ENCODE measurements at regions not wholly inside any gene's neighbourhood (a gene's known extent, or its start where the extent isn't known, plus 50 kb on each side); places are given as distances from the start of the nearest gene placed in this dataset.

DNA sequence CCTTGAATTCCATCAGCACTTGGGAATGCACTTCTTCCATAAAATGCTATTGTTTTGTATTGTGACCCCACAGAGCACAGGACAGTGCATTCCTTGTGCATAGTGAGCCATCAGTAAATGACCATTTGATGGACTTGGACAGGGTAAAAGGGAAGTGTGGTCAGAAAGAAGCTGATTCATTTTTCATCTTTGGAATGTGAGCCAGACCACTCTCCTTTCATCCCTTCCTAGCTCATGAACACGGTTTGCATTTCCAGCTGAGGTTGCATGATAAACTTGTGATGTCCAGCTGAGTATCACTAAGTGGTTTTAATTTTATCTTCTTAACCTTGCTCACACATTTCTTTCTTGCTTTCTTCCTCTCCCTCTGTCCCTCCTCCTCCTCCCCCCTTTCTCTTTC lies 101.3 kb downstream of the NUDT12 start:
- DNase-seq, result no peak

DNA sequence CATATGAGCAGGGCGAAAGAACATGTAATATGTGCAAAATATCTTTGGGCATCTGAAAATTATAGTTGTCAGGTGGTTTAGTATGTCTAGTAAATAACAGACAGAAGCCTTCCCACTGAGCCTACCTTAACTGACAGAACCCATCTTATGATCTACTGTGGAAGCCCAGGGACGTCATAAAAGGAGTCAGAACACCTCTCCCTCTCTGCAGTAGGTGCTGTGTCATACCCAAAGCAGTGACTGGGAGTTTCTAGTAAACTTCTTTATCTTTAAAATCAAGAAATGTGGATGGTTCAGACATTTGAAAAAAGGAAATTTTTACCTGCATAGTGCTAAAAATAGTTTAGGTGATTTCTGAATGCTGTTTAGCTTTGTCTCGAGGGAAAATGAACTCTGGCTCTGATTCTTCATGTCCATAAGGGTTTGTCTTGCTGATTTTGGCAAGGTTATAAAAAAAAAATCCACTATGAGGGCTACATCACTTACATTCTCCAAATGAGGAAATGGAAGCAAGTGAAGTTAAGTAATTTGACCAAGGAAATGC lies 104.0 kb downstream of the NUDT12 start:
- DNase-seq, result no peak

DNA sequence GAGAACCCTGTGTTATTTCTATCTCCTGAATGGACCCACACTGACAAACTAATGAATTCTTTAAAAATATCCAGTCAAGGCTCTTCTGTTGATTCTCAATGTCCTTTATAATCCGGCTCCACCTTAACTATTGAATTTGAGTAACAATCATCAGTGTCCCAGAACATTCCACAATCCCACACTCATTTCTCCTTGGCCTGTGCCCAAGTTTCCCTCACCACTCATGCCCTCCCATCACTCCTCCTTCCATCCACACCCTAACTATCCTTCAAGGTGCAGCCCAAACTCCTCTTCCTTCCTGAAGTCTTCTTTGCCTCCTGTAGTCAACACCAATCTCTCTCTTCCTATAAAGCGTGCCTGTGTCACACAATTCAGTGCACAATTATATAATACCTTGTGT lies 106.1 kb downstream of the NUDT12 start:
- no peak for DNase-seq

DNA sequence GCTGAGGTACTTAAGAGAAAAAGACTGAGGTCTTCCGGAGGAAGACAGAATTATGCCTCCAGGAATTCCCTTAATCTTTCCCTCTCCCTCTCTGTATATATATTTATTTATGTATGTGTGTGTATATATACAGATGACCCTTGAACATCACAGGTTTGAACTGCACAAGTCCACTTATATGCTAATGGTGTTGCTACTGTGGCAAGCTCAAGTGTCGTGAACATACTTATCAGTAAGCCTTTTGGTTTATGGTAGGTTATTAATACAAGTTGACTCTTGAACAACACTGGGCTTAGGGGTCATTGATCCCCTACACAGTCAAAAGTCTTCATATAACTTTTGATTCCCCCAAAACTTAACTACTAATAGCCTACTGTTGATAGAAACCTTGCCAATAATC lies 106.8 kb downstream of the NUDT12 start:
- no peak for DNase-seq

DNA sequence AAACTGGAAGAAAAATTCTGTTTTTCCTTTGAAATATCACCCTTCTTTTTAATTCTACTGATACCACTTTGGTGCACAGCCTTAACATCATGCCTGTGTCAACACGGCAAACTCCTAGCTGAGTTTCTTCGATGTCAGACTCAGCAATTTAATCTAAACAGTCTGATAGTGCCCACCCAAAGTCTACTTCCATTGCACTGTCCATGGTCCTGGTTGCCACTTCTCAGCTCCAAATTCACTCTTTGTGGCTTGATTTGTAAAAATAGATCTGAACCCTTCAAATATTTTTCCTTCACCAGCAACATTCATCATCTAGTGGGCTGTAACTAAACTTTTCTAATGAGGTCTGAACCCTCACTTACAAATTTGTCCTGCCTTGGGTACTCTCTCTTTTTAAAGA lies 107.8 kb downstream of the NUDT12 start:
- no peak for DNase-seq

DNA sequence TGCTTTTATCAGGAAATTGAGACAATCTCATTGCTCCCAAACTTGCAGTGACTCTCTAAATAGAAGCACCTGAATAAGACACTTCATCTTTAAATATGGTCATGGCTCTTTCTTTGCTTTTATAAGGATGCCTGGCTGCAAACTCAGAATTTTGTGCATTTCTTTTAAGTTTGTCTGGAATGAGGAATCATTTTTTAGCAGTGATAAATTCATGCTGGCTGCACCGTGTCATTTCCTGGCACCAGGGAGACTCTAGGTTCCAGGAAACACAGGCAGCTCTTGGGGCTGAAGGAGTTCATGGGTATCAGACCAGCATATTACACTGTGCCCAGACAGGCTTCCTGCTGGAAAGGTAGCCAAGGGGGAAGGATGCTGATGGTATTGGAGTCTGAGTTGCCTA lies 109.9 kb downstream of the NUDT12 start:
- no peak for DNase-seq

DNA sequence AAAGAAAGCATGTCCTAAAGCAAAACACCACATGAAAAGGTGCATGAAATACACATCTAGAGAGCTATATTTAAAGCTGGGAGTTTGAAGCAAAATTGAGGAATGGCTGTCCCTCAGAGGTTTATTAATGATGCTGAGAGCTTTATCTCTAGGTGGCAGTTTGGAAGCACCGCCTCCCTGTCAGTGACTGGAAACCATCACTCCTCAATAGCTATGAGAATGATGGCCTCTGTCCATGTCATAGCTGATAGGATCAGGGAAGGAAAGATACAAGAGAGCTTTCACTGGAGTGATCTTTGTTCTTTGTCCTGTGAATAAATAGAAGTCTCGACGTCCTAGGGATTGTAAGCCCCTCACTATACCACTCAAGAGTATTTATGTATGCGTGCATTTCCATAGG lies 110.5 kb downstream of the NUDT12 start:
- no peak for DNase-seq

DNA sequence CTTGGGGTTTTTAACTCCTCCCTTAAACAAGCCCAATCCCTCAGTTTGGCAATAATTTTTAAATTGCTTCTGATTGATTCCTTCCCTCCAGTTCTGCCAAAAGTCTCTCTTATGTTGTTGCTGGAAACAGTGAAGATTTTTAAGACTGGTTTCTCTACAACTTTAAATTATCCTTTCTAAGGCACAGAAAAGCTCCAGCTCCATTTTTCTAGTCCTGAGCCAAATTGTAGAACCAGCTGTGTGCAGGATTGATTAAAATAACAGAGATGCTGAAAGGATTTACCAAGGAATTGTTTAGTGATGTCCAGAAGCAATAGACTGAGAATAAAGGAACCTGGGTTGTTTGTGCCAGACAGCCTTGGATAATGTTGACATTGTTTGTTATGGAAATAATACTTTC lies 111.3 kb downstream of the NUDT12 start:
- no peak for DNase-seq

DNA sequence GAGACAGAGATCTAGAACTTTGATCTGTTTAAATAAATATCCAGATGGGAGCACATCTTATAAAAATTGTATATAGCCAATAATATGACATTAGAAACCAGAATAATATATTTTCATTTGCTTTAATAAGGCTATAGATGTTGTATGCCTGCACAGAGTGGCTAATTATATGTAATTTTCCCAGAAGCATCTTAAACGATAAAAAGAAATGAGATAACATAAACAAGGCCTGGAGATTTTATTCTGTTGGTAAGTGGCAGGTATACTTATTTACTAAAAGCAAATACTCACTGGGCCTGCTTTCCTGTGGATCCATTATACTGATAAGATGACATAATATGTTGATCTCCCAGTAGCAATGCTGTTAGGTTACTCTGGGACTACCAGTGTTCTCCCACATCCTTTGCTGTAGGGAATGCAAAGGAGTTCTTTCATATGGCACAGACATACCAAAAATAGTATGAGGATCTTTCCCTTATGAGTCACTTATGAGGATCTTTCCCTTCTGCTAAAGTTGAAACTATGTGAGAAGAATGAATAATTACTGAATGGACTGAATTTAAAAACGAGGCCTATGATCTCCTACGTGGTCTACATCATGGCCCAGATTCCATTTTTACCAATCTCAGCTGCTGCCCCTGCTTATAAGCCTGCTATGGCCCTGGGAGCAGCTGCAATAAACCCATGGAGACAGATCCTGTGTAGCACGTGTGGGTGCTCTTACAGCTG lies 112.1 kb downstream of the NUDT12 start:
- DNase-seq, result no peak

DNA sequence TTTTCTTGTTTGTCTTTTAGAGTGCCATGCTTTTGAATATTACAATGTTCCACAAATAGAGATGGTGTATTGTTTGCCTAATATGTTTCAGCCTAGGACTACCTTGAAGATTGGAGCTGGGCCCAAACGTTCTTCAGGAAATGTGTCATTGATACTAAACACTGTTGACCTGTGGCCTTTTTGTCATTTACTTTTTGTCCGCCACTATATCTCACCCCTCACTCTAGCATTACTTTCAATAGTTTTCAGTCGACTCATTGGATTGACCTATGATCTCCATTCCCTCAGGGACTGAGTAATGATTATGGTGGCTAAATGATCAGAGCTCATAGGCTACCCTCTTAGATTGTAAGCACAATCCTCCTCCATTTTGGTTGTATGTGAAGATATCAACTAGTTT lies 115.8 kb downstream of the NUDT12 start:
- DNase-seq, result no peak

DNA sequence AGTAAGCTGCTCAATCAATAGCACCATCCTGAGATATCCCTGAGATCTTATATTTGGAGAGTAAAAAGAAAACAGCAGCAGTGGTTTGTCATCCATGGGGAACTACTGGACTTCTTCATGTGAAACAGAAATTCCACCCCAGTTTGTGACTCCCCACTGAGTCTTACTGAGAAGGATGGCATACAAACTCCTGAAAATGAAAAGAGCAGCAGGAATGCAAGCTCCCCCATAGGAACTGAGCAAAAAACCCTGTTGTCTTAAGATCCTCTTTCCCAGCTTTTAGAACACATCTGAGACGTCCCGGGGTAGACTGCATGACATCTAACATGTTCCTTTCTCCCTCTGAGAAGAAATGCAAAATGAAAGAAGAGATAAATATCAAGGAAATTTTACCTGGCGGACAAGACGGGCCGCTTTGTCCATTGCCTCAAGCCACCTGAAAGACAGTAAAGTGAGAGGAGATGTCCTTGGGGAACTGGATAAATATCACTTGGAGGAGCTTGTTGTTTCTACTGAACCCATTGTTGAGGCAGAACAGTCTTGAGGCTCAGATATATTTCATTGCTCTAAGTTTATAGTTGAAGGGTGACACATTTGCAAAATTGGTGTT lies 117.1 kb downstream of the NUDT12 start:
- DNase-seq, result no peak

DNA sequence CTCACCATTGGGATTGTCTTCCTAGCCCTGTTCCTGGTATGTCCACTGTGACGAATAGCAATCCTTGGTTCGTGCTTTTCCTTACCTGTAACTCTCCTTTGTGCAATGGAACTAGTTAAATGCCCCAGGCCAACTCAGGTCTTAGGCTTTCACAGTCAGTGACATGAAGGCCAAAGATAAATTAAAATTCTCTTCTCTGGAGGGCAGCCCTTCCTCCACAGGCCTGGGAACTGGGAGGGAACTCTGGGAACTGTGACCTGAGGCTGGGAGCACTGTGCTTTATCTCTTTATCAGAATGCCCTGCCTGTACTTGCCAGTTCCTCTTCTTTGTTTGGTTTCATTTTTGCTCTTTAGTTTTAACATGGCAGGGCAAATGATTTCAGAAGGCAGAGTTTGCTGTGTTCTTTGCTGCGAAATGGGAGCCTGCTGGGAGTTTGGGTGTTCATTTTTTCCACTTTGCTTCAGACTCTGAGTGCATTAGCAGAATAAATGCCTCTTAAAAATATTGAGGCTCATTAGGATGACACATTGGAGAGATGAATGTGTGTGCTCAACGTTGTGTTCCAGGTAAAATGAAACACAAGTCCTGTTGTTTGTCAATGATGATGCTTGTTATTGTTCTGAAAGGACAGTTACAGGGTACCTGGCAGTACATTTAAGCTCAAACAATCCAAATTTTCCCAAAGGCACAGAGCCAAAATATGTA lies 118.1 kb downstream of the NUDT12 start:
- DNase-seq, result no peak

DNA sequence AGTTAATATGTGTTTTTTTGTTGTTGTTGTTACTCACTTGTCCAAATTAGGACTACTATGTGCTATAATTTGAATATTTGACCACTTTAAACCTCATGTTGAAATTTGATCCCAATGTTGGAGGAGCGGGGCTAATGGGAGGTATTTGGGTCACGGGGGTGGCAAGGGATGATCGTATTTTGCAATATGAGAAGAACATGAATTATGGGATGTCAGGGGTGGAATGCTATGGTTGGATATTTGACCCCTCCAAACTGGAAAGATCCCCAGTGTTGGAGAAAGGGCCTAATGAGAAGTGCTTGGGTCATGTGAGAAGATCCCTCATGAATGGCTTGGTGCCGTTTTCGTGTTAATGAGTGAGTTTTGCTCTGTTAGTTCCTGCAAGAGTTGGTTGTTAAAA lies 119.8 kb downstream of the NUDT12 start:
- no peak for DNase-seq

DNA sequence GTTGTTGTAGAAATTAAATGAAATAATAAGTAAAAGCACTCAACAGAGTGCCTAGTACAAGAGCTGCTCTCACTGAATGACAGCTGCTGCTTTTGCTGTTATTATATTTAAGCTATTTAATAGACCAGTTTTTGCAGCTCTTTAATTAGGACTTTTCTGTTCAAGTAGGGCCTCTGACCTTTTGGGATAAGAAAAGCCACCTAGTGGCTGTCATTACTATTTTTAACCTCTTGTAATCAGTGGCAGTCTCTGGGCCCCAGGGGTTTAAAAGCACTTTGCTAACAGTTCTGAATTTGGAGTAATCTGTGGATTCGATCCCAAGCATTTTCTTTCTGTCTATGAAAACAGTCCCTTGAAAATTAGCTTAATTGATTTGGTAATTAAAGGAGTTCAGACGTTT lies 121.1 kb downstream of the NUDT12 start:
- DNase-seq, result peak; percentile 1

DNA sequence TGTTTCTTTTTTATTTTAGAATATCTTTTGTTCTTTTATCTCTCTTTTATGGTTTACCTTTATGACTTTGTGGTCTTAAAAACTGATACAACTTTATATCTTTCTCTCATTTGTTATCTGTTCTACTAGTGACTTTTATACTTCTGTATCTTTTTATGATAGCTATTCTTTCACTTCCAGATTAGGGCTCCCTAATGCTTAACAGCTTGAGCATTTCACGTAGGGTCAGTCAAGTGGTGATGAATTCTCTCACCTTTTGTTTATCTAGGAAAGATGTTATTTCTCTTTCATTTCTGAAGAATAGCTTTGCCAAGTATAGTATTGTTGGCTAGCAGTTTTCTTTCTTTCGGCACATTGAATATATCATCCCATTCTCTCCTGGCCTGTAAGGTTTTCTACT lies 123.6 kb downstream of the NUDT12 start:
- no peak for DNase-seq

DNA sequence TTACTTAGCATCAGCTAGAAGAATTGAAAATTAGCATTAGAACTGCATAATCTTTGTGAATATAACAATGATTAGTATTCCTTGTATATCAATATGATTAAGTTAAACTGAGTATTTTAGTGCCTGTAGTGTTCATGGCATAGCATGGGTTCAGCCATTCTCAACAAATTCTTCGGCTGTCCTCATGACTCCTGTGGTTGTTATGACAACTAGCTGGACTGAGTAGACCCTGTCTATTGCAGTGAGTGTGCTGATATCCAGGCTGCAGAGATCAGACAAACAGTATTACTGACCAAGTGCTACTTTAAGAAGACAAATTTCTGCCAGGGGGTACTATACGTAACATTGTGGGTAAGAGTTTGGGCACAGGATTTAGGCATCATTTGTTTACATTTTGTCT lies 125.9 kb downstream of the NUDT12 start:
- DNase-seq, result no peak

DNA sequence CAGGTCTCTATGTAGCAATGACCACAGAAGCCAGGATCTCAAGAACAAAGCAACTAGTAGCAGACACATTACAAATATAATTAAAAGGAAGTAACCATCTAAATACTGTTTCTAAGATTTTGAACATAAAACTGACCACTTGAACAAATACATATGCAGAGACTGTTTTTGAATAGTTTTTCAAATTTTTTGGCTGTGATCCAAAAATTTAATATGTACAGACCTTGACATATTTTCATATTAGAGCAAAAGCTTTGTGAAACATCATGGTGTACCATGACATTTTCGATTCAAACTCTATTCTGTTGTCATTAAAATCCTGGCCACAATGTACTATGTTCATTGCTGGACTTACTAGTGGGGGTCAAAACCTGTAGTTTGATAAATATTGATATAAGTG lies 126.5 kb downstream of the NUDT12 start:
- DNase-seq, result no peak

DNA sequence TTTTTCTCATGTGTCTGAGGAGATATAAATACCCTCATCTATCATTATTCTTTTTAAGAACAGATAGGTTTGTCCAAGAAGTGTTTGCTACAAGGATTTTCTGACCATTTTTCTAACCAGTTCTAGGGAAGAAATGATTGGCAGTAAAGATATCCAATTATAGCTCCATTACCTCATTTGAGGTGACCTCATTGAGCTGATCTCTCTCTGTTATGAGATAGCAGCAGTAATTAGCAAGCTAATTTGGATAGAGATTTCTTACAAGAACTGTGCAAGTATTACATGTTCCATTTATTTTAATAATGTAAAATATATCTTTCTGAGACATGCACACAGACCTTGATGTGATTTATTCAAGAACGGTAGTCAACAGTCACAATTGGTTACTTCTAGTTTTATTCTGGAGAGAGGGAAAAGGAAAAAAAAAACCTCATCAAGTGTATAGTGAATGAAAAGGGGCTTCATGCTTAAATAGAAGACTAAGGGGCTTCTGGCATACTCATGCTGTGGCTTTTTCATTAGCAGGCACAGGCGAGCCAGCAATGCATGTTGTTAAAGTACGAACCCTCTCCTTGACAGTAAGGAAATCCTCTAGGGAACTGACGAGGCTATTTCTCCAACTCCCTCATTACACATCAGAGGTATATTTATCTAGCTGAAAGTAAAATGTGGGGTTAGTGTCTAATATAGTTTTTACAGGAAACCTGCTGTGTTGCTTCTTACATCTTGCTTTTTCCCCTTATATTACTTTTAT lies 127.3 kb downstream of the NUDT12 start:
- no peak for DNase-seq

DNA sequence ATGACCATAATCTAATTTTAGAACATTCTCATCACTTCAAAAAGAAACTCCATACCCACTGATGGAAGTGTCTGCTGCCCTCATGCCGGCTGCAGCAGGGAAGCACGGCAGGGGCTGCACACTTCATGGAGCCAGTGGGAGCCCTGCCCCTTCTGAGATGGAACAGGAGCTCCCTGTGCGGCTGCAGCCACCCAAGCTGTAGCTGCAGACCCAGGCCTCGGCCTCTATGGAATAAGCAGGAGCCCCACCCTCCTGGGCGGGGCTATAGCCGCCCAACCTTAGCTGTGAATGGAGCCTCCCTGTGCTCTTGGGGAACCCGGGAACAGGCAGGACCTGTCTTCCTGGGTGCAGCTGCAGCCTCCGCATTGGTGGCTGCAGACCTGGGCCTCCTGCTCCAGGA lies 128.5 kb downstream of the NUDT12 start:
- DNase-seq, result no peak

DNA sequence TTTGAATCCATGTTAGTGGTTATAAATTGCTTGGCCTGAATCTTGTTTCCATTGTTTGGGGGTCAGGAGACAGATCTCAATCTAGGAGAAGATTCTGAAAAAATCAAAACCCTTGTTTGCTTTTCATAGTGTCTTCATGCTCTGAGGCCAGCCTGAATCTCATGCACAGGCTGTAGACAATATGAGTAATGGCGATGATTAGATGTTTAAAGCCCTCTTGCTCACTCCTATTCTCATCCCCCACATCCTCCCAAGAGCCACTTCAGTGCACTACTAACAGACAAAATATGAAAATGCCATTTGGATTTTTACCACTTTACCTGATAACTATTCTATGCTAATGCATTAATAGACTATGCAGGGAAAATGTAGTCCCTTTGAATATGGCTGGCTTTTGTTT lies 129.4 kb downstream of the NUDT12 start:
- DNase-seq, result no peak

DNA sequence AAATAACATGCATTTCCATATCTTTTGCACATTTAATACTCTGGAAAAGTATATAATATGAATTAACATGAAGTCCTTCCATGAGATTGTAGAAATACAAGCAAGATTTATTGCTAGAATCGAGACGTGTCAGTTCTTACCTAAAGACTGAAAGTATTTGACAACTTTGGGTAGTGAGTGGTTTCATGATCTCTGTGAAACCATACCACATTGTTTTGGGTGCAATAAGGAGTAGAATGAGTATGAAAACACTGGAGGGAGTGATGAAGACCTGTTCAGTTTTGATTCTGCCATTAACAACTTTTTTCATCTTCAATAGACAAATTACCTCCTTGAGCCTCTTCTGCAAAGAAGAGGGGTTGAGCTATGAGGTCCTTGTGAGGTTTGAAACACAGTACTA lies 133.7 kb downstream of the NUDT12 start:
- no peak for DNase-seq

DNA sequence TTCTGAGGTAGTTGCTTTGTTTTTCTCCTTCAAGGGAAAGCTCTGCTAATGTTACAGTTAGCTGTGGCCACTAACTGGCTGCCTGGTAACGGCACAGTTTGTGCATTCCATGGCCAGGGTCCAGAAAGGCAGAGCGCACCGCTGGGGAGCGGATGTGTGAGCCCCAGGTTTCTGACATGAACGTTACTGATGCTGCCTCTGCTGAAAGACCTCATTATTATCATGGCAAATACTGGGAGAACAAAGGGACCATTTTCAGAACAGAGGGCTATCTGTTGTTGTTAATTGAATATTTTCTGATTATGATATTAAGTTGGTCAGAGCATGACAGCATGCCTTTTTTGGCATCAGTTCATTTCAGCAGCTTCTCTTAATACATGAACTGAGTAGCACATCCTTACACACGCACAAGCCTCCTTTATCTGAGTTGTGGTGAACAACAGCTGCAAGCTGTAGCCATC lies 134.1 kb downstream of the NUDT12 start:
- no peak for DNase-seq

DNA sequence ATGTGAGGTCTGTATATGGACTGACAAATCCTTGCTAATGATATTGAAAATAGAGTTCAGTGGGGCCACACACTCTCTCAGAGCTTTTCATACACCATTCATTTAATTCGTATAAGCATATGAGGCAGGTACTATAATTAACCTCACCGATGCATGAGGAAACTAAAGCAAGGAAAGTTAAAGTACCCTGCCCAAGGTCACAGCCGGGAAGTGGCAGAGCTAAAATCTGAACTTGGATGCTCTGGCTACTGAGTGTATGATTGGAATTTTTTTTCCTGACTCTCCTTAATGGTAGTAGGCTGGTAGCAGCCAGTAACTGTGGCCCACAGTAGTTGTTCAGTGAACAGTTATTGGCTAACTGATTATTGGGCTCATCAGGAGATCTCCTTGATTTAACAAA lies 135.3 kb downstream of the NUDT12 start:
- DNase-seq, result no peak
